GM19395 (cell line): ENCODE measurements at regions not wholly inside any gene's neighbourhood (a gene's known extent, or its start where the extent isn't known, plus 50 kb on each side); places are given as distances from the start of the nearest gene placed in this dataset.

ENCODE experiments used
- ATAC-seq: cut with Tn5 transposase; IDR thresholded peaks from one replicate; pipeline ENCODE4 v1.9.1; 2021; ENCODE audit warnings: mild to moderate bottlenecking, moderate library complexity; ENCODE audit not compliant: unreplicated experiment

GRCh38 chr21:40976198-40977109 lies 129.5 kb upstream of the DSCAM start:
- no peak for ATAC-seq

GRCh38 chr21:40985370-40985769 lies 138.4 kb upstream of the DSCAM start:
- ATAC-seq, result no peak

GRCh38 chr21:40990366-40990765 lies 143.4 kb upstream of the DSCAM start:
- ATAC-seq, result no peak

- no peak for ATAC-seq
Observed at GRCh38 chr21:40997831-40998230, 150.9 kb upstream of the DSCAM start.

GRCh38 chr21:41000838-41001237 lies 153.9 kb upstream of the DSCAM start:
- ATAC-seq, result no peak

GRCh38 chr21:41006636-41007035 lies 159.7 kb upstream of the DSCAM start:
- ATAC-seq, result no peak

- no peak for ATAC-seq
Observed at GRCh38 chr21:41008351-41008750, 159.6 kb upstream of the BACE2 start.

- ATAC-seq, result no peak
Observed at GRCh38 chr21:41008974-41009373, 159.0 kb upstream of the BACE2 start.

GRCh38 chr21:41009398-41010100 lies 158.4 kb upstream of the BACE2 start:
- ATAC-seq, result no peak

- ATAC-seq, result no peak
Observed at GRCh38 chr21:41010101-41010435, 157.9 kb upstream of the BACE2 start.

- no peak for ATAC-seq
Observed at GRCh38 chr21:41011098-41011731, 156.7 kb upstream of the BACE2 start.

GRCh38 chr21:41011951-41012366 lies 156.0 kb upstream of the BACE2 start:
- no peak for ATAC-seq

- no peak for ATAC-seq
Observed at GRCh38 chr21:41012425-41012824, 155.5 kb upstream of the BACE2 start.

GRCh38 chr21:41016472-41016871 lies 151.5 kb upstream of the BACE2 start:
- ATAC-seq, result no peak

- no peak for ATAC-seq
Observed at GRCh38 chr21:41018431-41018830, 149.5 kb upstream of the BACE2 start.

- ATAC-seq, result no peak
Observed at GRCh38 chr21:41023936-41024335, 144.0 kb upstream of the BACE2 start.

- ATAC-seq, result no peak
Observed at GRCh38 chr21:41024341-41024740, 143.6 kb upstream of the BACE2 start.

GRCh38 chr21:41024746-41025254 lies 143.2 kb upstream of the BACE2 start:
- ATAC-seq, result no peak

GRCh38 chr21:41029571-41029970 lies 138.4 kb upstream of the BACE2 start:
- no peak for ATAC-seq

GRCh38 chr21:41031701-41032220 lies 136.2 kb upstream of the BACE2 start:
- ATAC-seq, result no peak

GRCh38 chr21:41032541-41032940 lies 135.4 kb upstream of the BACE2 start:
- no peak for ATAC-seq
